Omental fat pad (tissue), 3 donors: ENCODE measurements at regions not wholly inside any gene's neighbourhood (a gene's known extent, or its start where the extent isn't known, plus 50 kb on each side); places are given as distances from the start of the nearest gene placed in this dataset.
A peak's percentile ranks its signal among the peaks of the same experiment; 100 is the strongest.

Experiments used
- ATAC-seq: fragments of 150-250 bp; one replicate; pipeline ENCODE4 v1.9.1; 2016; ENCODE audit warnings: mild to moderate bottlenecking, moderate library complexity; ENCODE audit not compliant: low FRiP score
- DNase-seq: peaks from one replicate; pipeline ENCODE4 v3.0.0-alpha.2; 2019; ENCODE audit warnings: low spot score
- CTCF ChIP-seq, 3 donors: fragments of 450-650 bp; IDR thresholded peaks; one replicate each; pipeline ENCODE4 v1.5.1; 2016 to 2017; ENCODE audit warnings: antibody characterized with exemption in 3 of 3, mild to moderate bottlenecking in 3 of 3, moderate library complexity in 2 of 3

GRCh38 chr15:81766829-81767475 lies 278.9 kb downstream of the MEX3B start:
- ATAC-seq (no peak), DNase-seq (no peak)
- TF ChIP-seq CTCF (IDR thresholded peaks at IDR 0.05): no peak

GRCh38 chr15:81765816-81766215 lies 280.0 kb downstream of the MEX3B start:
- no peak for TF ChIP-seq CTCF (IDR thresholded peaks at IDR 0.05)

GRCh38 chr15:81763304-81763703 lies 282.5 kb downstream of the MEX3B start:
- no peak for TF ChIP-seq CTCF (IDR thresholded peaks at IDR 0.05)
- no peak for ATAC-seq
- no peak for DNase-seq

More at GRCh38 chr15:81765816-81766215, 280.0 kb downstream of the MEX3B start:
- no peak for DNase-seq
- no peak for ATAC-seq

GRCh38 chr15:81760686-81761085 lies 285.1 kb downstream of the MEX3B start:
- DNase-seq: no peak
- no peak for TF ChIP-seq CTCF (IDR thresholded peaks at IDR 0.05)

GRCh38 chr15:81758818-81759284 lies 287.0 kb downstream of the MEX3B start:
- no peak for DNase-seq
- ATAC-seq: no peak
- no peak for TF ChIP-seq CTCF (IDR thresholded peaks at IDR 0.05)

More at GRCh38 chr15:81760686-81761085, 285.1 kb downstream of the MEX3B start:
- no peak for ATAC-seq

- DNase-seq (no peak), ATAC-seq (no peak)
- TF ChIP-seq CTCF (IDR thresholded peaks at IDR 0.05): no peak
Observed at GRCh38 chr15:81755626-81756025, 290.2 kb downstream of the MEX3B start.

- ATAC-seq (peak; percentile 30), DNase-seq (no peak)
- TF ChIP-seq CTCF (IDR thresholded peaks at IDR 0.05): no peak
Observed at GRCh38 chr15:81754078-81754477, 291.7 kb downstream of the MEX3B start.
